Tibial nerve (tissue), 4 donors: ENCODE measurements at regions not wholly inside any gene's neighbourhood (a gene's known extent, or its start where the extent isn't known, plus 50 kb on each side); places are given as distances from the start of the nearest gene placed in this dataset.

ENCODE experiments used
- DNase-seq, 2 donors: peaks; one replicate each; pipeline ENCODE4 v3.0.0-alpha.2; 2019; ENCODE audit warnings: low spot score in 2 of 2
- H3K27ac ChIP-seq, 4 donors: fragments of 200-600 bp; sonication (generic) in 3 of 4; one replicate each; pipeline ENCODE4 v1.5.1; 2017 to 2019; ENCODE audit warnings: mild to moderate bottlenecking in 1 of 4
- H3K27me3 ChIP-seq, 2 donors: fragments of 200-600 bp; sonication (generic) in 1 of 2; one replicate each; pipeline versions ENCODE4 v1.5.1 to v1.6.0; 2017 to 2019
- H3K36me3 ChIP-seq, 3 donors: fragments of 200-600 bp; sonication (generic); one replicate each; pipeline ENCODE4 v1.5.1; 2018 to 2019
- H3K4me1 ChIP-seq, 4 donors: fragments of 200-600 bp; sonication (generic) in 3 of 4; one replicate each; pipeline ENCODE4 v1.5.1; 2017 to 2019
- H3K4me3 ChIP-seq, 4 donors: fragments of 200-600 bp; sonication (generic) in 3 of 4; one replicate each; pipeline ENCODE4 v1.5.1; 2017 to 2019; ENCODE audit warnings: mild to moderate bottlenecking in 1 of 4, moderate library complexity in 1 of 4
- H3K9me3 ChIP-seq, 4 donors: fragments of 200-600 bp; sonication (generic) in 3 of 4; one replicate each; pipeline ENCODE4 v1.5.1; 2017 to 2019
- EP300 ChIP-seq, 2 donors: sonication (generic); formaldehyde crosslinking; IDR thresholded peaks; one replicate each; pipeline ENCODE4 v1.6.1; 2017; ENCODE audit warnings: antibody characterized with exemption in 2 of 2, mild to moderate bottlenecking in 1 of 2
- POLR2A ChIP-seq, 2 donors: fragments of 450-650 bp; IDR thresholded peaks; one replicate each; pipeline ENCODE4 v1.6.1; 2017; ENCODE audit warnings: antibody characterized with exemption in 2 of 2, mild to moderate bottlenecking in 2 of 2, moderate library complexity in 2 of 2
- WGBS, 2 donors: methylation state at CpG; one replicate each; pipeline ENCODE4 v1.1.5; 2018; 5-methylcytosine and 5-hydroxymethylcytosine counted together
- TF ChIP-seq, protein P1 (sequence below), 5 experiments: fragments of 200-600 bp in 3 of 5; fragments of 450-650 bp in 2 of 5; sonication (generic) in 3 of 5; IDR thresholded peaks; one replicate each; pipeline ENCODE4 v1.5.1; 2016 to 2019; ENCODE audit warnings: antibody characterized with exemption in 5 of 5, mild to moderate bottlenecking in 3 of 5, moderate library complexity in 2 of 5

DNA sequence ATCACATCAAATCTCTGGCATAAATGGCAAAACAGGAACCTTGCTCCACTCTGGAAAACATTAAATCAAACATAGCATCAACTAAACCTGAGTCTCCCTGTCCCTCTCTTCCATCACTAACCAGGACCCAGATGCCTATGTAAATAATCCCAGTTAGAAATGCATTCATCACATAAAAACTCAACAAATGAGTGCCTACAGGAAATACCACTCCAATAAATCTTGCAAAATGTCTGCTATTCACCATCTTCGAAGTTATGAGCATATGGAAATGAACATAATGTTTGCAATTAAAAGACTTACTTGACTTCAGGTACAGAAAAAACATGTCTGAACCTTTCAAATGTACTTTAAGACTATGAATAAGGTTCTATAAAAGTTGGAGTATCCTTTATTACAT is 425.0 kb downstream of the CDH11 start:
- Histone ChIP-seq H3K4me1 (no peaks in the 10 kb centered on the region), H3K9me3 (peaks cover 0 to 6% (median 0%) of the 10 kb centered on the region in 4 donors), H3K4me3 (no peak overlapping the region), H3K36me3 (no peaks in the 10 kb centered on the region), H3K27ac (no peak overlapping the region), H3K27me3 (no peaks in the 10 kb centered on the region)
- no peak for DNase-seq
- TF ChIP-seq, protein P1, sequence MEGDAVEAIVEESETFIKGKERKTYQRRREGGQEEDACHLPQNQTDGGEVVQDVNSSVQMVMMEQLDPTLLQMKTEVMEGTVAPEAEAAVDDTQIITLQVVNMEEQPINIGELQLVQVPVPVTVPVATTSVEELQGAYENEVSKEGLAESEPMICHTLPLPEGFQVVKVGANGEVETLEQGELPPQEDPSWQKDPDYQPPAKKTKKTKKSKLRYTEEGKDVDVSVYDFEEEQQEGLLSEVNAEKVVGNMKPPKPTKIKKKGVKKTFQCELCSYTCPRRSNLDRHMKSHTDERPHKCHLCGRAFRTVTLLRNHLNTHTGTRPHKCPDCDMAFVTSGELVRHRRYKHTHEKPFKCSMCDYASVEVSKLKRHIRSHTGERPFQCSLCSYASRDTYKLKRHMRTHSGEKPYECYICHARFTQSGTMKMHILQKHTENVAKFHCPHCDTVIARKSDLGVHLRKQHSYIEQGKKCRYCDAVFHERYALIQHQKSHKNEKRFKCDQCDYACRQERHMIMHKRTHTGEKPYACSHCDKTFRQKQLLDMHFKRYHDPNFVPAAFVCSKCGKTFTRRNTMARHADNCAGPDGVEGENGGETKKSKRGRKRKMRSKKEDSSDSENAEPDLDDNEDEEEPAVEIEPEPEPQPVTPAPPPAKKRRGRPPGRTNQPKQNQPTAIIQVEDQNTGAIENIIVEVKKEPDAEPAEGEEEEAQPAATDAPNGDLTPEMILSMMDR (IDR thresholded peaks at IDR 0.05) = no peak
- WGBS, 2 donors = 78 to 81% methylated on average over 1 of the region's 1 CpG

DNA sequence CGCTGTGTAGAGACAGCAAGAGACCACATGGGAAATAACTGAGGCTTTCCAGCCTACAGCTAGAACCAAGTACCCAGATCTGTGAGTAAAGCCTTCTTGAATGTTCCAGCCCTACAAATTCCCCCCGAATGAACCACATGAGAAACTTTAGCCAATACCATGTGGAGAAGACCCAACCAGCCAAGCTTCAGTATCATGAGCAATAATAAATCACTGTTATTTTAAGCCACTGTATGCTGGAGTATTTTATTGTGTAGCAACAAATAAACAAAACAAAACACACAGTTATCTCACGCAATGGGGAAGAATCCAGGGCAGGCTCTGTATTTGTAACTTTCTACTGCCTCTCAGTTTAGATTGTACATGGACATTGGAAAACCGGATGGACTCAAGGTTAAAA is 426.2 kb downstream of the CDH11 start:
- Histone ChIP-seq H3K36me3 (no peaks in the 10 kb centered on the region), H3K27me3 (no peaks in the 10 kb centered on the region), H3K4me1 (no peaks in the 10 kb centered on the region), H3K27ac (no peak overlapping the region), H3K4me3 (no peak overlapping the region), H3K9me3 (no peaks in the 10 kb centered on the region)
- no peak for TF ChIP-seq POLR2A (IDR thresholded peaks at IDR 0.05)
- DNase-seq = no peak
- WGBS, 2 donors = 88 to 94% methylated on average over 4 of the region's 4 CpGs

- H3K9me3 ChIP-seq = no peaks in the 10 kb centered on the region
- TF ChIP-seq EP300 (IDR thresholded peaks at IDR 0.05) = no peak
- TF ChIP-seq POLR2A (IDR thresholded peaks at IDR 0.05) = no peak
- TF ChIP-seq, protein P1 (IDR thresholded peaks at IDR 0.05) = no peak
- H3K4me3 ChIP-seq = no peak overlapping the region
- WGBS, 2 donors = 88 to 91% methylated on average over 3 of the region's 3 CpGs
- no peaks in the 10 kb centered on the region for H3K36me3 ChIP-seq
- DNase-seq = no peak
- H3K27me3 ChIP-seq = no peaks in the 10 kb centered on the region
- no peaks in the 10 kb centered on the region for H3K4me1 ChIP-seq
- no peak overlapping the region for H3K27ac ChIP-seq
Measured at GRCh38 chr16:64693946-64694345, 427.9 kb downstream of the CDH11 start.

- no peak for DNase-seq
- Histone ChIP-seq H3K36me3 (no peaks in the 10 kb centered on the region), H3K4me1 (no peaks in the 10 kb centered on the region), H3K9me3 (no peaks in the 10 kb centered on the region), H3K27ac (no peak overlapping the region), H3K4me3 (no peak overlapping the region), H3K27me3 (no peaks in the 10 kb centered on the region)
- TF ChIP-seq POLR2A (IDR thresholded peaks at IDR 0.05) = no peak
- TF ChIP-seq, protein P1 (IDR thresholded peaks at IDR 0.05) = no peak
- no peak for TF ChIP-seq EP300 (IDR thresholded peaks at IDR 0.05)
- 93 to 95% methylated on average over 4 of the region's 4 CpGs for WGBS, 2 donors
Measured at GRCh38 chr16:64687786-64688185, 434.1 kb downstream of the CDH11 start.

GRCh38 chr16:64687123-64687522 is 434.7 kb downstream of the CDH11 start:
- H3K4me3 ChIP-seq = no peak overlapping the region
- 70 to 75% methylated on average over 2 of the region's 2 CpGs for WGBS, 2 donors
- no peak for TF ChIP-seq EP300 (IDR thresholded peaks at IDR 0.05)
- TF ChIP-seq POLR2A (IDR thresholded peaks at IDR 0.05) = no peak
- TF ChIP-seq, protein P1 (IDR thresholded peaks at IDR 0.05) = no peak
- no peak overlapping the region for H3K27ac ChIP-seq
- H3K36me3 ChIP-seq = no peaks in the 10 kb centered on the region
- H3K27me3 ChIP-seq = no peaks in the 10 kb centered on the region
- H3K4me1 ChIP-seq = no peaks in the 10 kb centered on the region
- no peaks in the 10 kb centered on the region for H3K9me3 ChIP-seq
- DNase-seq = no peak
